ENCODE measurements at regions not wholly inside any gene's neighbourhood (a gene's known extent, or its start where the extent isn't known, plus 50 kb on each side); places are given as distances from the start of the nearest gene placed in this dataset.

GRCh38 chr18:72102412-72102811 lies 441.7 kb downstream of the CBLN2 start:
- Histone ChIP-seq H3K9ac (ENCODE audit: low read depth, low read length) (no peak overlapping the region), H3K27ac (ENCODE audit: low read length) (no peak overlapping the region), H4K20me1 (ENCODE audit: insufficient read depth, low read length) (no peaks in the 10 kb centered on the region), H3K27me3 (ENCODE audit: insufficient read depth, low read length, poor library complexity) (no peaks in the 10 kb centered on the region), H2AFZ (ENCODE audit: low read depth, low read length) (no peak overlapping the region), H3K36me3 (ENCODE audit: insufficient read depth, low read length) (no peaks in the 10 kb centered on the region), H3K79me2 (ENCODE audit: insufficient read depth, low read length) (no peaks in the 10 kb centered on the region), H3K4me3 (ENCODE audit: low read depth in 1 of 2, low read length in 2 of 2) (no peak overlapping the region), H3K4me1 (ENCODE audit: insufficient read depth, low read length) (no peaks in the 10 kb centered on the region), H3K9me3 (ENCODE audit: insufficient read depth, low read length, severe bottlenecking) (no peaks in the 10 kb centered on the region), H3K4me2 (ENCODE audit: insufficient read depth, low read length) (no peak overlapping the region)
- ATAC-seq (ENCODE audit: insufficient read depth, low read depth) (no peak), DNase-seq (no peak)
- TF ChIP-seq EZH2 (IDR thresholded peaks at IDR 0.05; ENCODE audit: borderline replicate concordance, low read depth, low read length, severe bottlenecking), result no peak
- TF ChIP-seq, protein P1, sequence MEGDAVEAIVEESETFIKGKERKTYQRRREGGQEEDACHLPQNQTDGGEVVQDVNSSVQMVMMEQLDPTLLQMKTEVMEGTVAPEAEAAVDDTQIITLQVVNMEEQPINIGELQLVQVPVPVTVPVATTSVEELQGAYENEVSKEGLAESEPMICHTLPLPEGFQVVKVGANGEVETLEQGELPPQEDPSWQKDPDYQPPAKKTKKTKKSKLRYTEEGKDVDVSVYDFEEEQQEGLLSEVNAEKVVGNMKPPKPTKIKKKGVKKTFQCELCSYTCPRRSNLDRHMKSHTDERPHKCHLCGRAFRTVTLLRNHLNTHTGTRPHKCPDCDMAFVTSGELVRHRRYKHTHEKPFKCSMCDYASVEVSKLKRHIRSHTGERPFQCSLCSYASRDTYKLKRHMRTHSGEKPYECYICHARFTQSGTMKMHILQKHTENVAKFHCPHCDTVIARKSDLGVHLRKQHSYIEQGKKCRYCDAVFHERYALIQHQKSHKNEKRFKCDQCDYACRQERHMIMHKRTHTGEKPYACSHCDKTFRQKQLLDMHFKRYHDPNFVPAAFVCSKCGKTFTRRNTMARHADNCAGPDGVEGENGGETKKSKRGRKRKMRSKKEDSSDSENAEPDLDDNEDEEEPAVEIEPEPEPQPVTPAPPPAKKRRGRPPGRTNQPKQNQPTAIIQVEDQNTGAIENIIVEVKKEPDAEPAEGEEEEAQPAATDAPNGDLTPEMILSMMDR (IDR thresholded peaks at IDR 0.05; ENCODE audit: borderline replicate concordance, extremely low read depth, low read length, poor library complexity, severe bottlenecking), result no peak

- no peak for TF ChIP-seq EZH2 (IDR thresholded peaks at IDR 0.05; ENCODE audit: borderline replicate concordance, low read depth, low read length, severe bottlenecking)
- TF ChIP-seq, protein P1 (IDR thresholded peaks at IDR 0.05; ENCODE audit: borderline replicate concordance, extremely low read depth, low read length, poor library complexity, severe bottlenecking), result no peak
- ATAC-seq (ENCODE audit: insufficient read depth, low read depth) (no peak), DNase-seq (no peak)
- Histone ChIP-seq H3K4me1 (ENCODE audit: insufficient read depth, low read length) (no peaks in the 10 kb centered on the region), H2AFZ (ENCODE audit: low read depth, low read length) (no peak overlapping the region), H3K36me3 (ENCODE audit: insufficient read depth, low read length) (no peaks in the 10 kb centered on the region), H3K9ac (ENCODE audit: low read depth, low read length) (no peak overlapping the region), H4K20me1 (ENCODE audit: insufficient read depth, low read length) (no peaks in the 10 kb centered on the region), H3K27ac (ENCODE audit: low read length) (no peak overlapping the region), H3K4me3 (ENCODE audit: low read depth in 1 of 2, low read length in 2 of 2) (no peak overlapping the region), H3K4me2 (ENCODE audit: insufficient read depth, low read length) (no peak overlapping the region), H3K27me3 (ENCODE audit: insufficient read depth, low read length, poor library complexity) (no peaks in the 10 kb centered on the region), H3K9me3 (ENCODE audit: insufficient read depth, low read length, severe bottlenecking) (no peaks in the 10 kb centered on the region), H3K79me2 (ENCODE audit: insufficient read depth, low read length) (no peaks in the 10 kb centered on the region)
Observed at GRCh38 chr18:72100465-72101004, 443.6 kb downstream of the CBLN2 start.

DNA sequence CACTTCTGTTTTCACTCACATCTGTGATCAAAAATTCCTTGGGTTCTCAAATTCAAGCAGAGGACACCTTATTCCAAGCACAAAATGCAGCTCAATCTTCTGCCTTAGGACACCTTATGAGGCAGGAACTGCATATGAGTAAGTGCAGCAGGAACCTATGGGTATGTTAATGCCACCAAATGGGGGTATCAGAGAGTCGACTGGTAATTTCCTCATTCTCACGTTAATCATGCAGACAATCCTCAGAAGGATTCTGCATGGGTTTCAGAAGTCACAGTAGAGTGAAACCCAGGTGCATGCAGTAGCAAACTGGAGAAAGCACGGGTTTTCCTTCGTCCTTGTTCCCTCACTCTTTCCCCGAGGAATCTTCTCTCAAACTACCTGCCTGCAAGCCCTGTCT lies 452.8 kb downstream of the CBLN2 start:
- ATAC-seq (ENCODE audit: insufficient read depth, low read depth) (no peak), DNase-seq (no peak)
- Histone ChIP-seq H4K20me1 (ENCODE audit: insufficient read depth, low read length) (no peaks in the 10 kb centered on the region), H3K4me2 (ENCODE audit: insufficient read depth, low read length) (no peak overlapping the region), H3K4me1 (ENCODE audit: insufficient read depth, low read length) (no peaks in the 10 kb centered on the region), H3K79me2 (ENCODE audit: insufficient read depth, low read length) (no peaks in the 10 kb centered on the region), H3K9me3 (ENCODE audit: insufficient read depth, low read length, severe bottlenecking) (no peaks in the 10 kb centered on the region), H3K36me3 (ENCODE audit: insufficient read depth, low read length) (no peaks in the 10 kb centered on the region), H3K27ac (ENCODE audit: low read length) (no peak overlapping the region), H3K4me3 (ENCODE audit: low read depth in 1 of 2, low read length in 2 of 2) (no peak overlapping the region), H3K27me3 (ENCODE audit: insufficient read depth, low read length, poor library complexity) (no peaks in the 10 kb centered on the region), H2AFZ (ENCODE audit: low read depth, low read length) (no peak overlapping the region), H3K9ac (ENCODE audit: low read depth, low read length) (no peak overlapping the region)
- no peak for TF ChIP-seq EZH2 (IDR thresholded peaks at IDR 0.05; ENCODE audit: borderline replicate concordance, low read depth, low read length, severe bottlenecking)
- TF ChIP-seq, protein P1 (IDR thresholded peaks at IDR 0.05; ENCODE audit: borderline replicate concordance, extremely low read depth, low read length, poor library complexity, severe bottlenecking), result no peak

DNA sequence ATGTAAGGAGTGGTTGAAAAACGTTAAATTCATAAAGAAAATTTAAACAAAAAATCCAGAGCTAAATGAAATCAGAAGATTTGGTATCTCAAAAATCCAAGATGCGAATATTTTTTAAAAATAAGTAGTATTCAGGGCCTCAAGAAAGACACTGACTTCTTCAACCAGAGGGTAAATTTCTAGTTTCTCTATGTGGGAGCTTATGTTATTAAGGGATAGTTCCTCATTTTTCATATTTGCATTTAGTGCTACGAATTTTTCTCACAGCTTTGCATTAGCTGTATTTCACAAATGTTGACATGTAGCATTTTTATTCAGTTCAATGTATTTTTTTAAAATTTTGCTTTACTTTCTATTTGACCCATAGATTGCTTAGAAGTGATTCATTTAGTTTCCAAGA lies 454.7 kb downstream of the CBLN2 start:
- no peak overlapping the region for H3K4me2 ChIP-seq (ENCODE audit: insufficient read depth, low read length)
- no peak for ATAC-seq (ENCODE audit: insufficient read depth, low read depth)

More for the DNA sequence above, 454.7 kb downstream of the CBLN2 start:
- H3K9me3 ChIP-seq (ENCODE audit: insufficient read depth, low read length, severe bottlenecking), result no peaks in the 10 kb centered on the region
- H3K27me3 ChIP-seq (ENCODE audit: insufficient read depth, low read length, poor library complexity), result no peaks in the 10 kb centered on the region
- no peak overlapping the region for H2AFZ ChIP-seq (ENCODE audit: low read depth, low read length)
- H4K20me1 ChIP-seq (ENCODE audit: insufficient read depth, low read length), result no peaks in the 10 kb centered on the region
- H3K4me1 ChIP-seq (ENCODE audit: insufficient read depth, low read length), result no peaks in the 10 kb centered on the region
- H3K79me2 ChIP-seq (ENCODE audit: insufficient read depth, low read length), result no peaks in the 10 kb centered on the region
- no peaks in the 10 kb centered on the region for H3K36me3 ChIP-seq (ENCODE audit: insufficient read depth, low read length)
- H3K4me3 ChIP-seq (ENCODE audit: low read depth in 1 of 2, low read length in 2 of 2), result no peak overlapping the region
- no peak overlapping the region for H3K27ac ChIP-seq (ENCODE audit: low read length)
- no peak overlapping the region for H3K9ac ChIP-seq (ENCODE audit: low read depth, low read length)
- TF ChIP-seq, protein P1 (IDR thresholded peaks at IDR 0.05; ENCODE audit: borderline replicate concordance, extremely low read depth, low read length, poor library complexity, severe bottlenecking), result no peak
- no peak for TF ChIP-seq EZH2 (IDR thresholded peaks at IDR 0.05; ENCODE audit: borderline replicate concordance, low read depth, low read length, severe bottlenecking)
- no peak for DNase-seq
